UCSD-AML1 (cell line): ENCODE measurements at regions not wholly inside any gene's neighbourhood (a gene's known extent, or its start where the extent isn't known, plus 50 kb on each side); places are given as distances from the start of the nearest gene placed in this dataset.
"Not testable (repeated sequence)": the region's sequence is repeated elsewhere in the genome, so short reads cannot be mapped to it uniquely, and the experiment has no call there.

Experiments
- DNase-seq: peaks from one replicate; lab custom pipeline; 2025; ENCODE audit not compliant: unreplicated experiment; lab: John Stamatoyannopoulos, UW

GRCh38 chr15:77910030-77910911, 167.2 kb downstream of the TBC1D2B start:
- peak; percentile 73 for DNase-seq

GRCh38 chr15:77909182-77909940, 168.2 kb downstream of the TBC1D2B start:
- DNase-seq, result no peak

GRCh38 chr15:77908752-77909111, 168.8 kb downstream of the TBC1D2B start:
- not testable (repeated sequence) for DNase-seq

- peak; percentile 78 for DNase-seq
Observed at GRCh38 chr15:77907824-77908751, 169.4 kb downstream of the TBC1D2B start.

GRCh38 chr15:77906062-77906990, 171.2 kb downstream of the TBC1D2B start:
- DNase-seq, result not testable (repeated sequence)

- DNase-seq, result no peak
Observed at GRCh38 chr15:77905301-77905920, 172.1 kb downstream of the TBC1D2B start.

GRCh38 chr15:77904901-77905300, 172.6 kb downstream of the TBC1D2B start:
- DNase-seq, result no peak

GRCh38 chr15:77904436-77904821, 173.1 kb downstream of the TBC1D2B start:
- DNase-seq, result no peak

GRCh38 chr15:77903761-77904435, 173.6 kb downstream of the TBC1D2B start:
- DNase-seq, result not testable (repeated sequence)

GRCh38 chr15:77902921-77903760, 174.4 kb downstream of the TBC1D2B start:
- not testable (repeated sequence) for DNase-seq

- DNase-seq, result no peak
Observed at GRCh38 chr15:77901921-77902750, 175.4 kb downstream of the TBC1D2B start.

GRCh38 chr15:77901251-77901881, 176.1 kb downstream of the TBC1D2B start:
- no peak for DNase-seq

GRCh38 chr15:77900331-77900963, 177.1 kb downstream of the TBC1D2B start:
- not testable (repeated sequence) for DNase-seq

GRCh38 chr15:77899776-77900175, 177.7 kb downstream of the TBC1D2B start:
- not testable (repeated sequence) for DNase-seq

- DNase-seq, result no peak
Observed at GRCh38 chr15:77898811-77899730, 178.4 kb downstream of the TBC1D2B start.
